GM13977 (cell line): ENCODE measurements at regions not wholly inside any gene's neighbourhood (a gene's known extent, or its start where the extent isn't known, plus 50 kb on each side); places are given as distances from the start of the nearest gene placed in this dataset.

ENCODE experiments used
- DNase-seq: peaks from one replicate; pipeline ENCODE4 v3.0.0; 2012; ENCODE audit warnings: low spot score
- in situ Hi-C: fragments of 300-500 bp; cut with MboI; formaldehyde crosslinking; loops from one replicate; pipeline ENCODE4 v1.12.0; 2022; ENCODE audit warnings: low sequenced_read_pairs, low pct_unique_long_range_greater_than_20kb, mixed read lengths, inconsistent platforms; ENCODE audit not compliant: unreplicated experiment
- TF ChIP-seq, protein P1 (sequence below): IDR thresholded peaks from 2 replicates; pipeline ENCODE4 v1.5.1; 2012; ENCODE audit warnings: mild to moderate bottlenecking, control low read depth; ENCODE audit not compliant: insufficient read depth; ENCODE audit errors: extremely low read depth, missing control alignments

DNA sequence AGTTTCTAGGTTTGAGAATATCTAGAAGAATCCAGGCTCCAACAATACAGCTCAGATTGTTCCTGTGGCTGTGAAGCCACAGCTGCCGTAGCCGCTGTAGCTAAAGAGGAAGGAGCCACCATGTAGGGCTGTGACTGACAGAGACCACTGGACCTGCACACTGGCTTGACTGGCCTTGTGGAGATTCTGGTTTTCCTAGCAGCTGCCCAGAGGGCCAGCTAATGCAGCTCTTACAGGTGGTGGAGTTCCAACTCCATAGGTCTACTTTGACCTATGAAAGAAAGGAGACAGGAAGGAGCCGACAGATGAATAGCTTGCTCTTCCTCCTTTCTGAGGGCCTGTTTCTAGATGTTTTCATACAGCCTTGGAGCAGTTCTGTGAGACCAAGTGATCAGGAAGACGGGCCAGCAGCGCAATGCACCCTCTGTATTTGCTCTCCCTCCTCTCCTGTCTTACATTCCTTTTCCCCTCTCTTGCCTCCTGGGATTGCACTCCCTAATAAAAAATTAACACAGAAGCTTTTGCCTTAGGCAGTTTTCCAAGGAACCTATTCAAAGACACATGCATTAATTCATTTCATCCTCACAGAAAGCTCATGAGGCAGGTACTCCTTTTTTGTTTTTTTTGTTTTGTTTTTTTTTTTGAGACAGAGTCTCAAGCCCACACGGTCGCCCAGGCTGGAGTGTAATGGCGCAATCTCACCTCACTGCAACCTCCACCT, 51.8 kb upstream of the MYB start:
- in situ Hi-C loops, result no loop called here
- no peak for DNase-seq

DNA sequence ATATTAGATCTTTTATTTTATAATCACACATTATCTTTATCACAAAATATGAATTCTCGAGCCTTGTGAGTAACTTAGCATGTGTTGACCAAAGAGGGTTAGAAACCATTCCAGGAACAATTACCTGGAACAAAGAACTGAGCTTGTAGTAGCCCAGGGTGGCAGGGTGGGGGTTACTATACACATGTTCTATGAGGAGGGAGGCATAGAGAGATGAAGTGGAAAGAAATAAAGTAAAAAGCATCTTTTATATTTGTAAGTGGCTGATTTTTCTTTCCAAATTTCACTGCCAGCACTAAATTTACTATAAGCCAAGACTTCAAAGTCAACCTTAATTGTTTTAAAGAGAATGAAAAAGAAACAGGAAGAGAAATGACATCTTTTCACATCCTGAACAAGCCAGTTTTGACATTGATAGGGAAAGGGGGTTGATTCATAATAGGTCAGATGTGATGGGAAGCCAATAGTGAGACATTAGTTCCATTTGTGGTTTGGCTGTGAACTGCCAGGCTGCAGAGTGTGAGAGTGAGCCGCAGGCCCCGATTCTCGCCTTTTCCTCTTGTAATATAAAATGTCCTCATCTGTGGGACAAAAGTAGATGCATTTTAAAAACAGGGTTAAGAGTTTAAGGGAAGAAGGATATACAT, 52.7 kb upstream of the MYB start:
- in situ Hi-C loops, result no loop called here
- DNase-seq, result peak; percentile 43
- TF ChIP-seq, protein P1, sequence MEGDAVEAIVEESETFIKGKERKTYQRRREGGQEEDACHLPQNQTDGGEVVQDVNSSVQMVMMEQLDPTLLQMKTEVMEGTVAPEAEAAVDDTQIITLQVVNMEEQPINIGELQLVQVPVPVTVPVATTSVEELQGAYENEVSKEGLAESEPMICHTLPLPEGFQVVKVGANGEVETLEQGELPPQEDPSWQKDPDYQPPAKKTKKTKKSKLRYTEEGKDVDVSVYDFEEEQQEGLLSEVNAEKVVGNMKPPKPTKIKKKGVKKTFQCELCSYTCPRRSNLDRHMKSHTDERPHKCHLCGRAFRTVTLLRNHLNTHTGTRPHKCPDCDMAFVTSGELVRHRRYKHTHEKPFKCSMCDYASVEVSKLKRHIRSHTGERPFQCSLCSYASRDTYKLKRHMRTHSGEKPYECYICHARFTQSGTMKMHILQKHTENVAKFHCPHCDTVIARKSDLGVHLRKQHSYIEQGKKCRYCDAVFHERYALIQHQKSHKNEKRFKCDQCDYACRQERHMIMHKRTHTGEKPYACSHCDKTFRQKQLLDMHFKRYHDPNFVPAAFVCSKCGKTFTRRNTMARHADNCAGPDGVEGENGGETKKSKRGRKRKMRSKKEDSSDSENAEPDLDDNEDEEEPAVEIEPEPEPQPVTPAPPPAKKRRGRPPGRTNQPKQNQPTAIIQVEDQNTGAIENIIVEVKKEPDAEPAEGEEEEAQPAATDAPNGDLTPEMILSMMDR, result no peak

More for the DNA sequence above, 51.8 kb upstream of the MYB start:
- TF ChIP-seq, protein P1, result no peak

DNA sequence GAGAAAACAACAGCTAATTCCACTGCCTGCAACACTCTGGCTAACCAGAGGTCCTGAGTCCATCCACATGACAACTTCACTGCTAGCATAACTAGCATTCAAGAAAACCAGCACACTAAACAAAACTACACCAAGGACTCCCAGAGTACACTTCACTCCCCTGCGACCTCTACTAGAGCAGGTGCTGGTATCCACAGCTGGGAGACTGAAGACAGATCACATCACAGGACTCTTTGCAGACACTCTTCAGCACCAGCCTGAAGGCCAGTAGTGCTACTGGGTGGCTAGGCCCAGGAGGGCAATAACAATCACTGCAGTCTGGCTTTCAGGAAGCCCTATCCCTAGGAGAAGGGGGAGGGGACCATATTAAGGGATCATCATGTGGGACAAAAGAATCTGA, 54.4 kb upstream of the MYB start:
- TF ChIP-seq, protein P1, result no peak
- in situ Hi-C loops, result no loop called here
- DNase-seq, result no peak

DNA sequence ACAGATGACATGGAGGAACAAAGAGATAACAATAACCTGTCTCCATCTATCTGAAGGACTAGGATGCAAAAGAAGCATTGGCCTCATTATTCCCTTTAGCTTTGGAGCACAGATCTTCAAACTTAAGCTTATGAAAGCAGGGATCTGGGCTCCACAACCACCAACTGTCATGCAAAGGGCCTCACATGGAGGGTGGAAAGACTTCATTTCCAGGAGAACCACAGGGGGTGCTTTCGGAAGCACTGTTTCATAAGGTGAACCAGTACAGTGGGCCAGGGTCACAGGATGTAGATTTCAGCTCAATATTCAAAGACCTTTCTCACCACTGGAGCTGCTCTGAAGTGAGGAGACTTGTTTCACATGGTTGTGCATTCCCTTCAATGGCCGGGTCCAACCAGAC, 55.1 kb upstream of the MYB start:
- TF ChIP-seq, protein P1, result no peak
- DNase-seq, result no peak
- in situ Hi-C loops, result no loop called here

DNA sequence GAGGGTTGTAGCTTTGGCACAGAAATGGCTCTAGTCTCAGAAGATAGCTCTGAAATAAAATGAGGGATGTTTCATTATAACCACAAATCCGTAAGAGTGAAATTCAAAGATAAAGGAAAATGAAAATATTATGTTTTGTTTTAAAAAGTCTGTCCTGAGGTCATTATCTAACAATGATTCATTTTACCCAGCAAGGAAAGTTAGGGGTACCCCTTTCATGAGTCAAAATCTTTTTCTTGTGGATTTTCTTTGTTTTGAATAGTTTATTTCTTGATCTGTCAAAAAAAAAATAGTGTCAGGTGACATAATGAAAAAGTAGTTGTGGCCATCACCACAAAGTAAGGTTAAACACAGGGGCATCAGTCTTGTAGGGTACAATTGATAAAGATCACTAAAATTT, 59.7 kb upstream of the MYB start:
- in situ Hi-C loops, result no loop called here
- TF ChIP-seq, protein P1, result no peak
- DNase-seq, result no peak

DNA sequence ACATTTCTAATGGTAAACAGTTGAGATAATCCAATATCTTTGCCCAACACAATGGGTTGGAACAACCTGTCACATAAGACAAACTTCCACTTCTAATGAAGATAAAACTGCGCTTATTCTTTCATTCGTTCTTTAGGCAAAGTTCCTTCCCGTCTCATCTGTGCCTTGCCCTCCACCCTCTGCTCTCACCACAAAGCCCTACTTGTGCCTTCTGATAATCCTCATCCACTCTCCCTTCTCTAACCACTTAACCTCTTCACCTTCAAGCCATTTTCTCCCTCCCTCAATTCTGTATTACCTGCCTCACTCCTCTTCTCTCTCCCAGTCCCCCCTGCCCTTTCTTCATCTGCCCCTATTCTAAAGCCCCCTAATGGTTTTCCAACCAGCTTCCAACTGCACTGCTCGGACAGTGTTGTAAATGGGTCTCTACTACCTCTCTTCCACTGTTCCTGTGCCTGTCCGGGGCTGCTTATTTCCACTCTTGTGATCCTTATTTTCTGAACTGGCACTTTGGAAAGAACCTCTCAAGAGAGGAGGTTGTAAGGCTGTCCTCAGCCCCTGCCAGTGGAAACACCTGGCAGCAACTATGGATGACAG, 62.9 kb upstream of the MYB start:
- in situ Hi-C loops, result no loop called here
- TF ChIP-seq, protein P1, result no peak

More for the DNA sequence above, 62.9 kb upstream of the MYB start:
- DNase-seq, result no peak
